ENCODE measurements at regions not wholly inside any gene's neighbourhood (a gene's known extent, or its start where the extent isn't known, plus 50 kb on each side); places are given as distances from the start of the nearest gene placed in this dataset.

GRCh38 chr20:20849161-20849560 lies 136.7 kb upstream of the RALGAPA2 start:
- in situ Hi-C loops (cut with HindIII; ENCODE audit: low pct_unique_long_range_greater_than_20kb, low sequenced_read_pairs), result no loop called here
- no peak for TF ChIP-seq JUND (IDR thresholded peaks at IDR 0.05; ENCODE audit: low read depth)
- no peak for DNase-seq (ENCODE audit: low read depth in 1 of 2, low spot score in 1 of 2)

GRCh38 chr20:20847814-20848213 lies 135.4 kb upstream of the RALGAPA2 start:
- no peak for DNase-seq (ENCODE audit: low read depth in 1 of 2, low spot score in 1 of 2)
- in situ Hi-C loops (cut with HindIII; ENCODE audit: low pct_unique_long_range_greater_than_20kb, low sequenced_read_pairs), result no loop called here
- no peak for TF ChIP-seq JUND (IDR thresholded peaks at IDR 0.05; ENCODE audit: low read depth)

- TF ChIP-seq JUND (IDR thresholded peaks at IDR 0.05; ENCODE audit: low read depth), result no peak
- in situ Hi-C loops (cut with HindIII; ENCODE audit: low pct_unique_long_range_greater_than_20kb, low sequenced_read_pairs), result no loop called here
- DNase-seq (ENCODE audit: low read depth in 1 of 2, low spot score in 1 of 2), result peak in 1 of 2 experiments; percentile 18
Observed at GRCh38 chr20:20843982-20844381, 131.5 kb upstream of the RALGAPA2 start.

- TF ChIP-seq JUND (IDR thresholded peaks at IDR 0.05; ENCODE audit: low read depth), result no peak
- DNase-seq (ENCODE audit: low read depth in 1 of 2, low spot score in 1 of 2), result no peak
- in situ Hi-C loops (cut with HindIII; ENCODE audit: low pct_unique_long_range_greater_than_20kb, low sequenced_read_pairs), result no loop called here
Observed at GRCh38 chr20:20839771-20840170, 127.3 kb upstream of the RALGAPA2 start.

GRCh38 chr20:20837574-20838021 lies 125.2 kb upstream of the RALGAPA2 start:
- peak; percentile 55 to 64 for DNase-seq (ENCODE audit: low read depth in 1 of 2, low spot score in 1 of 2)
- in situ Hi-C loops (cut with HindIII; ENCODE audit: low pct_unique_long_range_greater_than_20kb, low sequenced_read_pairs), result no loop called here
- TF ChIP-seq JUND (IDR thresholded peaks at IDR 0.05; ENCODE audit: low read depth), result no peak

GRCh38 chr20:20836836-20837235 lies 124.4 kb upstream of the RALGAPA2 start:
- no peak for DNase-seq (ENCODE audit: low read depth in 1 of 2, low spot score in 1 of 2)
- in situ Hi-C loops (cut with HindIII; ENCODE audit: low pct_unique_long_range_greater_than_20kb, low sequenced_read_pairs), result no loop called here
- TF ChIP-seq JUND (IDR thresholded peaks at IDR 0.05; ENCODE audit: low read depth), result no peak

- in situ Hi-C loops (cut with HindIII; ENCODE audit: low pct_unique_long_range_greater_than_20kb, low sequenced_read_pairs), result no loop called here
- DNase-seq (ENCODE audit: low read depth in 1 of 2, low spot score in 1 of 2), result no peak
- TF ChIP-seq JUND (IDR thresholded peaks at IDR 0.05; ENCODE audit: low read depth), result no peak
Observed at GRCh38 chr20:20835897-20836296, 123.5 kb upstream of the RALGAPA2 start.

- DNase-seq (ENCODE audit: low read depth in 1 of 2, low spot score in 1 of 2), result no peak
- in situ Hi-C loops (cut with HindIII; ENCODE audit: low pct_unique_long_range_greater_than_20kb, low sequenced_read_pairs), result no loop called here
- TF ChIP-seq JUND (IDR thresholded peaks at IDR 0.05; ENCODE audit: low read depth), result no peak
Observed at GRCh38 chr20:20834008-20834407, 121.6 kb upstream of the RALGAPA2 start.

GRCh38 chr20:20832715-20833114 lies 120.3 kb upstream of the RALGAPA2 start:
- DNase-seq (ENCODE audit: low read depth in 1 of 2, low spot score in 1 of 2), result peak; percentile 22 to 66
- TF ChIP-seq JUND (IDR thresholded peaks at IDR 0.05; ENCODE audit: low read depth), result no peak
- in situ Hi-C loops (cut with HindIII; ENCODE audit: low pct_unique_long_range_greater_than_20kb, low sequenced_read_pairs), result no loop called here

GRCh38 chr20:20831794-20832193 lies 119.3 kb upstream of the RALGAPA2 start:
- in situ Hi-C loops (cut with HindIII; ENCODE audit: low pct_unique_long_range_greater_than_20kb, low sequenced_read_pairs), result no loop called here

GRCh38 chr20:20829681-20830080 lies 117.2 kb upstream of the RALGAPA2 start:
- no peak for DNase-seq (ENCODE audit: low read depth in 1 of 2, low spot score in 1 of 2)
- in situ Hi-C loops (cut with HindIII; ENCODE audit: low pct_unique_long_range_greater_than_20kb, low sequenced_read_pairs), result no loop called here
- no peak for TF ChIP-seq JUND (IDR thresholded peaks at IDR 0.05; ENCODE audit: low read depth)

More at GRCh38 chr20:20831794-20832193, 119.3 kb upstream of the RALGAPA2 start:
- TF ChIP-seq JUND (IDR thresholded peaks at IDR 0.05; ENCODE audit: low read depth), result no peak
- DNase-seq (ENCODE audit: low read depth in 1 of 2, low spot score in 1 of 2), result no peak

- DNase-seq (ENCODE audit: low read depth in 1 of 2, low spot score in 1 of 2), result no peak
Observed at GRCh38 chr20:20827992-20828597, 115.7 kb upstream of the RALGAPA2 start.

GRCh38 chr20:20824924-20825584 lies 112.6 kb upstream of the RALGAPA2 start:
- no peak for TF ChIP-seq JUND (IDR thresholded peaks at IDR 0.05; ENCODE audit: low read depth)
- in situ Hi-C loops (cut with HindIII; ENCODE audit: low pct_unique_long_range_greater_than_20kb, low sequenced_read_pairs), result no loop called here
- peak; percentile 47 to 69 for DNase-seq (ENCODE audit: low read depth in 1 of 2, low spot score in 1 of 2)

More at GRCh38 chr20:20827992-20828597, 115.7 kb upstream of the RALGAPA2 start:
- in situ Hi-C loops (cut with HindIII; ENCODE audit: low pct_unique_long_range_greater_than_20kb, low sequenced_read_pairs), result no loop called here
- TF ChIP-seq JUND (IDR thresholded peaks at IDR 0.05; ENCODE audit: low read depth), result no peak

Measured in T47D (cell line).